ENCODE measurements at regions not wholly inside any gene's neighbourhood (a gene's known extent, or its start where the extent isn't known, plus 50 kb on each side); places are given as distances from the start of the nearest gene placed in this dataset.

DNA sequence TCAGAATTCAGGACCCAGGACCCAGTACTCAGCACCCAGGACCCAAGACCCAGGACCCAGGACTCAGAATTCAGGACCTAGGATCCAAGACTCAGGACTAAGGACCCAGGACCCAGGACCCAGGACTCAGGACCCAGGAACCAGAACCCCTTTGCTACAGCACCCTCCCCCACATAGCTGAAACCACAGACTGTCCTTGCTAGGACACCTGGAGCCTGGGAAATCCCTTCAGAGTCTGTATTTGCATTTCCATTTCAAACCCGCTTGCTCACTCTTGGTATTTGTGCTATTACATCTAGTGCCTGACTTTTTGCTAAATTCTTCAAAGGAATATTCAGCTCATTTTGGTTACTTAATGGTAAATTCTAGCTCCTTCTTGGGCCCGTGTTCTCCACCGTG is 275.8 kb upstream of the MAF start:
- H3K27me3 ChIP-seq (replicated peaks in 1 of 4; ENCODE audit: control extremely low read depth in 1 of 4, control insufficient read depth in 3 of 4, insufficient read depth in 4 of 4, low read length in 3 of 4), result no peaks in the 10 kb centered on the region
- intact Hi-C loops (cut with micrococcal nuclease), result no loop called here
- TF ChIP-seq EZH2 (IDR thresholded peaks at IDR 0.05; ENCODE audit: borderline replicate concordance, insufficient read depth, low read depth, low read length, poor library complexity, severe bottlenecking), result no peak
- TF ChIP-seq, protein P1, sequence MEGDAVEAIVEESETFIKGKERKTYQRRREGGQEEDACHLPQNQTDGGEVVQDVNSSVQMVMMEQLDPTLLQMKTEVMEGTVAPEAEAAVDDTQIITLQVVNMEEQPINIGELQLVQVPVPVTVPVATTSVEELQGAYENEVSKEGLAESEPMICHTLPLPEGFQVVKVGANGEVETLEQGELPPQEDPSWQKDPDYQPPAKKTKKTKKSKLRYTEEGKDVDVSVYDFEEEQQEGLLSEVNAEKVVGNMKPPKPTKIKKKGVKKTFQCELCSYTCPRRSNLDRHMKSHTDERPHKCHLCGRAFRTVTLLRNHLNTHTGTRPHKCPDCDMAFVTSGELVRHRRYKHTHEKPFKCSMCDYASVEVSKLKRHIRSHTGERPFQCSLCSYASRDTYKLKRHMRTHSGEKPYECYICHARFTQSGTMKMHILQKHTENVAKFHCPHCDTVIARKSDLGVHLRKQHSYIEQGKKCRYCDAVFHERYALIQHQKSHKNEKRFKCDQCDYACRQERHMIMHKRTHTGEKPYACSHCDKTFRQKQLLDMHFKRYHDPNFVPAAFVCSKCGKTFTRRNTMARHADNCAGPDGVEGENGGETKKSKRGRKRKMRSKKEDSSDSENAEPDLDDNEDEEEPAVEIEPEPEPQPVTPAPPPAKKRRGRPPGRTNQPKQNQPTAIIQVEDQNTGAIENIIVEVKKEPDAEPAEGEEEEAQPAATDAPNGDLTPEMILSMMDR (IDR thresholded peaks at IDR 0.05), result no peak
- no peak overlapping the region for H3K4me2 ChIP-seq (replicated peaks; ENCODE audit: low read depth, low read length, poor library complexity, severe bottlenecking)
- WGBS (ENCODE audit: insufficient coverage), result 87% methylated on average over 2 of the region's 3 CpGs
- no peak overlapping the region for H2AFZ ChIP-seq (ENCODE audit: insufficient read depth, low read depth, low read length, poor library complexity, severe bottlenecking)
- no peak for DNase-seq
- H4K20me1 ChIP-seq (ENCODE audit: control insufficient read depth, insufficient read depth, low read length, poor library complexity, severe bottlenecking), result no peaks in the 10 kb centered on the region
- ATAC-seq (ENCODE audit: low read depth), result no peak
- H3K4me3 ChIP-seq (ENCODE audit: control extremely low read depth in 1 of 5, extremely low read depth in 1 of 5, insufficient read depth in 1 of 5, low read depth in 2 of 5, low read length in 4 of 5), result no peak overlapping the region
- CTCF ChIA-PET, result no interaction called here
- H3K9ac ChIP-seq (ENCODE audit: low read length), result no peak overlapping the region
- H3K9me3 ChIP-seq (ENCODE audit: control extremely low read depth in 1 of 3, control insufficient read depth in 2 of 3, insufficient read depth in 1 of 3, low read length in 2 of 3), result no peaks in the 10 kb centered on the region
- no peaks in the 10 kb centered on the region for H3K9me3 Mint-ChIP-seq (ENCODE audit: insufficient read depth)
- H3K27me3 Mint-ChIP-seq, result no peaks in the 10 kb centered on the region
- H3K79me2 ChIP-seq (ENCODE audit: control insufficient read depth, insufficient read depth, low read length), result no peaks in the 10 kb centered on the region
- no peaks in the 10 kb centered on the region for H3K4me1 ChIP-seq (ENCODE audit: control insufficient read depth in 2 of 2, insufficient read depth in 2 of 2, low read length in 2 of 2)
- no peak overlapping the region for H3K27ac ChIP-seq (ENCODE audit: low read length in 2 of 2)
- H3K4me1 Mint-ChIP-seq, result no peaks in the 10 kb centered on the region
- POLR2A ChIA-PET, result no interaction called here
- no peaks in the 10 kb centered on the region for H3K36me3 ChIP-seq (replicated peaks in 1 of 2; ENCODE audit: control extremely low read depth in 1 of 2, control insufficient read depth in 1 of 2, extremely low read depth in 1 of 2, insufficient read depth in 2 of 2, low read length in 1 of 2)
- H3K27ac Mint-ChIP-seq, result no peak overlapping the region
- no peak overlapping the region for H3K4me3 Mint-ChIP-seq

DNA sequence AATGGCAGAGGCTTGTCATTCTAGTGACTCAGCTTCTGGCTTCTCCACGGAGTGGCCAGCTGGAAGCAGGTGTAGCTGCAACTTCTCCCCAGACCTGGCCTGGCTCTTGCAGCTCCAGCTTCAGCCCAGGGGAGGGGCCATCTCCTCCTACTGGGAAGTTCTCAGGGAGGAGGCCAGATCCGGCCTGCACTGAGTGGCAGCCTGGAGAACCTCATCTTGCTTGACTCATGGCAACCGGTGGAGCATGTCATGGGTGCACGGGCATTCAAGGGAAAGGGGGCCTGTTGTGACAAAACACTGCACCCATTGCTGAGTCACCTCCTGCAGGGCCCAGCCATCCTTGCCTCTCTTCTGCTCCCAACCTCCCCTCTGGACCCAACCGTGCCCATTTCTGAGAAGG is 273.9 kb upstream of the MAF start:
- ChIA-PET CTCF (no interaction called here), POLR2A (no interaction called here)
- H3K4me2 ChIP-seq (replicated peaks; ENCODE audit: low read depth, low read length, poor library complexity, severe bottlenecking), result no peak overlapping the region
- H3K36me3 ChIP-seq (replicated peaks in 1 of 2; ENCODE audit: control extremely low read depth in 1 of 2, control insufficient read depth in 1 of 2, extremely low read depth in 1 of 2, insufficient read depth in 2 of 2, low read length in 1 of 2), result no peaks in the 10 kb centered on the region
- ATAC-seq (ENCODE audit: low read depth), result no peak
- TF ChIP-seq, protein P1 (IDR thresholded peaks at IDR 0.05), result no peak
- TF ChIP-seq EZH2 (IDR thresholded peaks at IDR 0.05; ENCODE audit: borderline replicate concordance, insufficient read depth, low read depth, low read length, poor library complexity, severe bottlenecking), result no peak
- Mint-ChIP-seq H3K27me3 (no peaks in the 10 kb centered on the region), H3K4me3 (no peak overlapping the region), H3K4me1 (no peaks in the 10 kb centered on the region), H3K9me3 (ENCODE audit: insufficient read depth) (no peaks in the 10 kb centered on the region), H3K27ac (no peak overlapping the region)
- no peak overlapping the region for H2AFZ ChIP-seq (ENCODE audit: insufficient read depth, low read depth, low read length, poor library complexity, severe bottlenecking)
- no peaks in the 10 kb centered on the region for H3K9me3 ChIP-seq (ENCODE audit: control extremely low read depth in 1 of 3, control insufficient read depth in 2 of 3, insufficient read depth in 1 of 3, low read length in 2 of 3)
- no peaks in the 10 kb centered on the region for H3K27me3 ChIP-seq (replicated peaks in 1 of 4; ENCODE audit: control extremely low read depth in 1 of 4, control insufficient read depth in 3 of 4, insufficient read depth in 4 of 4, low read length in 3 of 4)
- DNase-seq, result no peak
- WGBS (ENCODE audit: insufficient coverage), result 79% methylated on average over 5 of the region's 5 CpGs
- no peak overlapping the region for H3K27ac ChIP-seq (ENCODE audit: low read length in 2 of 2)
- no peaks in the 10 kb centered on the region for H4K20me1 ChIP-seq (ENCODE audit: control insufficient read depth, insufficient read depth, low read length, poor library complexity, severe bottlenecking)
- no peak overlapping the region for H3K9ac ChIP-seq (ENCODE audit: low read length)
- no peaks in the 10 kb centered on the region for H3K79me2 ChIP-seq (ENCODE audit: control insufficient read depth, insufficient read depth, low read length)
- intact Hi-C loops (cut with micrococcal nuclease), result no loop called here
- no peaks in the 10 kb centered on the region for H3K4me1 ChIP-seq (ENCODE audit: control insufficient read depth in 2 of 2, insufficient read depth in 2 of 2, low read length in 2 of 2)
- no peak overlapping the region for H3K4me3 ChIP-seq (ENCODE audit: control extremely low read depth in 1 of 5, extremely low read depth in 1 of 5, insufficient read depth in 1 of 5, low read depth in 2 of 5, low read length in 4 of 5)
